Common myeloid progenitor, CD34-positive (primary cell): ENCODE measurements at regions not wholly inside any gene's neighbourhood (a gene's known extent, or its start where the extent isn't known, plus 50 kb on each side); places are given as distances from the start of the nearest gene placed in this dataset.

ENCODE experiments used
- CTCF ChIA-PET: fragments of 350-600 bp; sonication (Branson Sonifier 250); formaldehyde crosslinking; loops from one replicate; lab custom pipeline; 2021; ENCODE audit warnings: antibody characterized with exemption; lab: Charles Lee
- POLR2A ChIA-PET: fragments of 350-600 bp; sonication (Branson Sonifier 250); formaldehyde crosslinking; loops from one replicate; lab custom pipeline; 2021; ENCODE audit warnings: antibody characterized with exemption; lab: Charles Lee
- DNase-seq, 3 donors: peaks; one replicate each; pipeline versions ENCODE4 v3.0.0 to v3.0.0-alpha.2; 2013
- H3K27ac ChIP-seq, 2 experiments: 1 replicate in 1 of 2; 2 replicates in 1 of 2; pipeline ENCODE4 v1.7.0; 2013; ENCODE audit warnings: inconsistent platforms in 2 of 2, low read length in 2 of 2, mild to moderate bottlenecking in 2 of 2, low read depth in 1 of 2, moderate library complexity in 1 of 2; ENCODE audit not compliant: severe bottlenecking in 2 of 2, insufficient read depth in 1 of 2, poor library complexity in 1 of 2
- H3K27me3 ChIP-seq, 5 experiments: replicated peaks in 2 of 5; 1 replicate in 3 of 5; 2 replicates in 2 of 5; pipeline versions ENCODE4 v1.6.1 to v1.7.0; 2013; ENCODE audit warnings: low read length in 4 of 5, mild to moderate bottlenecking in 2 of 5, moderate library complexity in 2 of 5, inconsistent platforms in 1 of 5; ENCODE audit not compliant: insufficient read depth in 5 of 5, control insufficient read depth in 4 of 5
- H3K36me3 ChIP-seq, 4 experiments: 1 replicate in 2 of 4; 2 replicates in 2 of 4; pipeline versions ENCODE4 v1.6.1 to v1.7.0; 2013; ENCODE audit warnings: low read length in 3 of 4, control low read depth in 1 of 4, mild to moderate bottlenecking in 1 of 4; ENCODE audit not compliant: control insufficient read depth in 4 of 4, insufficient read depth in 4 of 4
- H3K4me1 ChIP-seq, 4 experiments: 1 replicate in 3 of 4; 2 replicates in 1 of 4; pipeline versions ENCODE4 v1.6.1 to v1.7.1; 2013; ENCODE audit warnings: low read length in 3 of 4, mild to moderate bottlenecking in 3 of 4, control low read depth in 1 of 4, inconsistent platforms in 1 of 4, moderate library complexity in 1 of 4; ENCODE audit not compliant: control insufficient read depth in 4 of 4, insufficient read depth in 4 of 4; ENCODE audit errors: control extremely low read depth in 1 of 4
- H3K4me3 ChIP-seq, 7 experiments: 1 replicate in 4 of 7; 2 replicates in 3 of 7; pipeline versions ENCODE4 v1.5.1 to v1.7.0; 2013; ENCODE audit warnings: mild to moderate bottlenecking in 7 of 7, low read length in 6 of 7, moderate library complexity in 6 of 7, inconsistent platforms in 2 of 7, low read depth in 2 of 7, control low read depth in 1 of 7; ENCODE audit not compliant: insufficient read depth in 4 of 7, control insufficient read depth in 1 of 7; ENCODE audit errors: extremely low read depth in 1 of 7
- H3K9me3 ChIP-seq, 5 experiments: 1 replicate in 4 of 5; 2 replicates in 1 of 5; pipeline versions ENCODE4 v1.6.1 to v1.7.1; 2013; ENCODE audit warnings: low read length in 4 of 5, mild to moderate bottlenecking in 2 of 5, inconsistent platforms in 1 of 5, low read depth in 1 of 5, moderate library complexity in 1 of 5; ENCODE audit not compliant: control insufficient read depth in 4 of 5, insufficient read depth in 2 of 5; ENCODE audit errors: control extremely low read depth in 1 of 5
- WGBS: methylation state at CpG from one replicate; pipeline ENCODE4 v1.1.5; 2013; ENCODE audit not compliant: insufficient coverage; 5-methylcytosine and 5-hydroxymethylcytosine counted together

- no CpG with 5 or more reads among the region's 1 CpG for WGBS
- ChIA-PET POLR2A (no interaction called here), CTCF (no interaction called here)
- Histone ChIP-seq H3K27me3 (no peaks in the 10 kb centered on the region), H3K4me1 (no peaks in the 10 kb centered on the region), H3K4me3 (no peak overlapping the region), H3K36me3 (no peaks in the 10 kb centered on the region), H3K9me3 (no peaks in the 10 kb centered on the region), H3K27ac (no peak overlapping the region)
- no peak for DNase-seq
Observed at GRCh38 chr7:13682626-13683025, 306.8 kb downstream of the ETV1 start.

GRCh38 chr7:13687500-13687899 is 302.0 kb downstream of the ETV1 start:
- 100% methylated on average over 1 of the region's 1 CpG for WGBS
- Histone ChIP-seq H3K27ac (no peak overlapping the region), H3K4me1 (no peaks in the 10 kb centered on the region), H3K27me3 (no peaks in the 10 kb centered on the region), H3K9me3 (no peaks in the 10 kb centered on the region), H3K36me3 (no peaks in the 10 kb centered on the region), H3K4me3 (no peak overlapping the region)
- ChIA-PET CTCF (no interaction called here), POLR2A (no interaction called here)
- DNase-seq: no peak

- no peaks in the 10 kb centered on the region for H3K27me3 ChIP-seq
- POLR2A ChIA-PET: no interaction called here
- no peaks in the 10 kb centered on the region for H3K4me1 ChIP-seq
- H3K9me3 ChIP-seq: no peaks in the 10 kb centered on the region
- no peaks in the 10 kb centered on the region for H3K36me3 ChIP-seq
- 86% methylated on average over 4 of the region's 4 CpGs for WGBS
- H3K27ac ChIP-seq: no peak overlapping the region
- CTCF ChIA-PET: no interaction called here
- no peak overlapping the region for H3K4me3 ChIP-seq
- no peak for DNase-seq
Observed at GRCh38 chr7:13692548-13692947, 296.9 kb downstream of the ETV1 start.

- no peaks in the 10 kb centered on the region for H3K27me3 ChIP-seq
- ChIA-PET POLR2A (no interaction called here), CTCF (no interaction called here)
- WGBS: no CpG with 5 or more reads among the region's 2 CpGs
- DNase-seq: no peak
- no peaks in the 10 kb centered on the region for H3K4me1 ChIP-seq
- no peak overlapping the region for H3K27ac ChIP-seq
- no peak overlapping the region for H3K4me3 ChIP-seq
- H3K36me3 ChIP-seq: no peaks in the 10 kb centered on the region
- H3K9me3 ChIP-seq: no peaks in the 10 kb centered on the region
Observed at GRCh38 chr7:13702251-13702650, 287.2 kb downstream of the ETV1 start.

GRCh38 chr7:13708670-13709069 is 280.8 kb downstream of the ETV1 start:
- Histone ChIP-seq H3K27ac (no peak overlapping the region), H3K27me3 (no peaks in the 10 kb centered on the region), H3K36me3 (no peaks in the 10 kb centered on the region), H3K4me1 (no peaks in the 10 kb centered on the region), H3K4me3 (no peak overlapping the region), H3K9me3 (no peaks in the 10 kb centered on the region)
- DNase-seq: no peak
- CTCF ChIA-PET: no interaction called here
- POLR2A ChIA-PET: no interaction called here
- no CpG with 5 or more reads among the region's 2 CpGs for WGBS

- POLR2A ChIA-PET: no interaction called here
- Histone ChIP-seq H3K27ac (no peak overlapping the region), H3K27me3 (no peaks in the 10 kb centered on the region), H3K9me3 (peaks cover 0 to 5% (median 0%) of the 10 kb centered on the region in 5 experiments), H3K4me1 (no peaks in the 10 kb centered on the region), H3K36me3 (no peaks in the 10 kb centered on the region), H3K4me3 (no peak overlapping the region)
- DNase-seq: no peak
- CTCF ChIA-PET: no interaction called here
Observed at GRCh38 chr7:13713092-13713491, 276.4 kb downstream of the ETV1 start.

GRCh38 chr7:13715534-13715933 is 273.9 kb downstream of the ETV1 start:
- ChIA-PET CTCF (no interaction called here), POLR2A (no interaction called here)
- H3K4me1 ChIP-seq: no peaks in the 10 kb centered on the region
- DNase-seq: no peak
- no peak overlapping the region for H3K4me3 ChIP-seq
- H3K36me3 ChIP-seq: no peaks in the 10 kb centered on the region
- H3K27me3 ChIP-seq: no peaks in the 10 kb centered on the region
- no peak overlapping the region for H3K27ac ChIP-seq
- peaks cover 0 to 5% (median 0%) of the 10 kb centered on the region in 5 experiments for H3K9me3 ChIP-seq
- 100% methylated on average over 1 of the region's 1 CpG for WGBS
